OCI-LY7 (cell line): ENCODE measurements at regions not wholly inside any gene's neighbourhood (a gene's known extent, or its start where the extent isn't known, plus 50 kb on each side); places are given as distances from the start of the nearest gene placed in this dataset.
"Not testable (repeated sequence)": the region's sequence is repeated elsewhere in the genome, so short reads cannot be mapped to it uniquely, and the experiment has no call there.

Experiments used
- CTCF ChIP-seq: fragments of 200-600 bp; sonication (generic); conservative IDR thresholded peaks from 2 replicates; pipeline ENCODE4 v1.5.1; 2014; ENCODE audit warnings: mild to moderate bottlenecking, antibody characterized with exemption, low read length, moderate library complexity, mixed read lengths
- EZH2phosphoT487 ChIP-seq: fragments of 200-600 bp; sonication (generic); IDR thresholded peaks from 2 replicates; pipeline ENCODE4 v1.6.1; 2018; ENCODE audit warnings: low read depth, borderline replicate concordance, mild to moderate bottlenecking, mixed run types, antibody characterized with exemption, low read length, moderate library complexity, mixed read lengths

- not testable (repeated sequence) for TF ChIP-seq CTCF, EZH2phosphoT487
These were observed 264.2 kb upstream of the EYS start for GRCh38 chr6:65971252-65971651.
